NCI-H187 (cell line): ENCODE measurements at regions not wholly inside any gene's neighbourhood (a gene's known extent, or its start where the extent isn't known, plus 50 kb on each side); places are given as distances from the start of the nearest gene placed in this dataset.

Source experiments
- DNase-seq, 2 experiments: peaks; one replicate each; lab custom pipeline; 2025; lab: John Stamatoyannopoulos, UW

GRCh38 chr3:72565593-72565992 lies 282.7 kb downstream of the SHQ1 start:
- no peak for DNase-seq

GRCh38 chr3:72563690-72564370 lies 284.4 kb downstream of the SHQ1 start:
- no peak for DNase-seq

- no peak for DNase-seq
Measured at GRCh38 chr3:72560846-72561675, 287.2 kb downstream of the SHQ1 start.

- no peak for DNase-seq
Measured at GRCh38 chr3:72559385-72559784, 288.9 kb downstream of the SHQ1 start.

DNA sequence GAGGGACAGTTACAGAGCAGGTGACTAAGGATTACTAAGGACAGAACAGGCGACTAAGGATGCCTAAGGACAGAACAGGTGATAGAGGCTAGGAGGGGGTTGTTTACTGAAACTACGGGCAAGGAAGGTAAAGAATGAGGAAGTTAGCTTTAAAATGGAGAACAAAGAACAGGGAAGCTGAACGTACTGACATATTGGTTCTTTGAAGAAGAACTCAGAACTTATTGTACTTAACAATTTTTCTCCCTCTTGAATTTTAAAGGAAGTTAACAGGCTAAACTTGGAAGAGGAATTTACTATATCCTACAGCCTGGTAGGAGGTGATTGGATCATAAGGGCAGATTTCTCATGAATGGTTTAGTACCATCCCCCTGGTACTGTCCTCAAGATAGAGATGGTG lies 290.2 kb downstream of the SHQ1 start:
- DNase-seq = no peak

GRCh38 chr3:72555714-72556113 lies 292.5 kb downstream of the SHQ1 start:
- no peak for DNase-seq

DNA sequence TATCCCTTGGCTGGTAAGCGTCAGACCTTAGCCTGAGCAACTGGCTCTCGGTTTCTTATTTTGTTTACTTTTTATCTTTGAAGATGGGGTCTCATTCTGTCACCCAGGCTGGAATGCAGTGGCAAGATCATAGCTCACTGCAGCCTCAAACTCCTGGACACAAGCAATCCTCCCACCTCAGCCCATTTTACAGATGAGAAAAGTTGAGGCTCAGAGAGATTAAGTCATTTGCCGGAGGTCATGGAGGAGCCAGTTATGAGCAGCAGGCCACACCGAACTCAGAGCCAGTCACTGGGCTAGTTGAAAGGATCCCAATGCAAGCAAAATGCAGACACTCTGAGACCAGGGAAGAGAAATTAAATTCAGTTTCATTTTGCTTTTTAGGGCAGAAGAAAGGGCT lies 293.6 kb downstream of the SHQ1 start:
- no peak for DNase-seq

DNA sequence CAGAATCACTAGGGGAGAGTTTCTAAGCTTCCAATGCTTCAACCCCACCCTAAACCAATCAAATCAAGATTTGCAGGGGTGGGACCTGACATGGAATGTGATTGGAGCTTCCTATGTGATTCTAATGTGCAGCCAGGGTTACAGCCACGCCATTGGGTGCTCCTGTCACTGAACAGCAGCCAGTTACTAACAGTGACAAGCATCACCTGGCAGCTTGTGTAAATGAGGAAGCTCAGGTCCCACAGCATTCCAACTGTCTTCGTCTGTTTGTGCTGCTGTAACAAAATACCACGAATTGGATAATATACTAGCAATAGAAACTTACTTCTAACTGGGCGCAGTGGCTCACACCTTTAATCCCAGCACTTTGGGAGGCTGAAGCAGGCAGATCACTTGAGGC lies 294.9 kb downstream of the SHQ1 start:
- DNase-seq = no peak

GRCh38 chr3:72550582-72551262 lies 297.5 kb downstream of the SHQ1 start:
- no peak for DNase-seq

GRCh38 chr3:72549761-72550581 lies 298.3 kb downstream of the SHQ1 start:
- no peak for DNase-seq

GRCh38 chr3:72548981-72549380 lies 299.3 kb downstream of the SHQ1 start:
- DNase-seq = no peak

DNA sequence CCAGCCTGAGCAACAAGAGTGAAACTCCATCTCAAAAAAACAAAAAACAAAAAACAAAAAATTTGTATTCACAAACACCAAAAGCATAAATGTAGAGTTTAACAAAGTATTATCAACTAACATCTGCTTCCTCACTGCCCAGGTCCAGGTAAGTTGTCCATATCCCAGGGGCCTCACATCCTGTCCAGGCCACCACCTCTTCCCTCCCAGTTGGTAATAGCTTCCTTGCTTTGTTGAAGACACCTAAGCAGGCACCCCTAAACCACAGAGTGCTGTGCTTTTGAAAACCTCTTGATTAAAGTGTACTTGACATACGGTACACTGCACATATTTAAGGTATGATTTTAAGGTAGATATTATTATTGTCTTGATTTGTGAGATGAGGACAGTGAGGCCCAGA lies 299.8 kb downstream of the SHQ1 start:
- DNase-seq = no peak

GRCh38 chr3:72547183-72547582 lies 301.1 kb downstream of the SHQ1 start:
- DNase-seq = no peak

- no peak for DNase-seq
Measured at GRCh38 chr3:72544239-72544638, 304.0 kb downstream of the SHQ1 start.

- DNase-seq = no peak
Measured at GRCh38 chr3:72543246-72543645, 305.0 kb downstream of the SHQ1 start.

DNA sequence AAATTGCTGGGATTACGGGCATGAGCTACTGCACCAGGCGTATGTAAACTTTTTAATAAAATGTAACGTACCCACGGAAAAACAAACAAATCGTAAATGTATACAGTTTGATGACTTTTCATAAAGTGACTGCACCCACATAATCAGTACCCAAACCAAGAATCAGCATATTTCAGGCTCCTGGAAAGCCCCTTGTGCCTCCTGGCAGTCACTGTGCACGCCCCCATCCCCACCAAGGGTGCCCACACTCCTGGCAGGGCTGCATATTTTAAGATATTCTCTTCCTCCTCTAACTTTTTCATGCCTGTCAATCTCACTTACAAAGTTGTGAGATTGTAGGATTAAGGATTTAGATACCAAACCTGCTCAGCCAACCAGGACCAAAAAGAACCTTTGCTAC lies 305.5 kb downstream of the SHQ1 start:
- no peak for DNase-seq

GRCh38 chr3:72539856-72540255 lies 308.4 kb downstream of the SHQ1 start:
- no peak for DNase-seq

- DNase-seq = no peak
Measured at GRCh38 chr3:72538070-72538745, 310.0 kb downstream of the SHQ1 start.

- DNase-seq = no peak
Measured at GRCh38 chr3:72537448-72537847, 310.8 kb downstream of the SHQ1 start.

DNA sequence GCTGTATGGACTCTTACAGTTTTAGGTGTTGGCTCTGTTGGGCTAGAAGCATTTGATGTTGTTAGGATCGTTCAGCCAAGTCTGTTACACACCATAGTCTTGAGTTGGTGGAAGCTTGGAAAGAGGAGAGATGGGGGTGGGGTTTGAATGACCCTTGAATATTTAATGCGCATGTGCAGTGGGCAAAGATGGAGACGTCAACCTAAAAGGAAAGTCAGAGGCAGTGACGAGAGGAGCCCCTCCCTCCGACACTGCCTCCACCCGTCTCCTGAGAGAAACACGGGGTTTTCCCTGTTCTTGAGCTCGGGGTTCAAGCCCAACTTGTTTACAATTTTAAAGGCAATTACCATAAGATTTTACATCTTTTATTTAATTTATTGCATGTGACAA lies 311.4 kb downstream of the SHQ1 start:
- DNase-seq = no peak

- no peak for DNase-seq
Measured at GRCh38 chr3:72536206-72536877, 311.9 kb downstream of the SHQ1 start.
